ENCODE measurements at regions not wholly inside any gene's neighbourhood (a gene's known extent, or its start where the extent isn't known, plus 50 kb on each side); places are given as distances from the start of the nearest gene placed in this dataset.

DNA sequence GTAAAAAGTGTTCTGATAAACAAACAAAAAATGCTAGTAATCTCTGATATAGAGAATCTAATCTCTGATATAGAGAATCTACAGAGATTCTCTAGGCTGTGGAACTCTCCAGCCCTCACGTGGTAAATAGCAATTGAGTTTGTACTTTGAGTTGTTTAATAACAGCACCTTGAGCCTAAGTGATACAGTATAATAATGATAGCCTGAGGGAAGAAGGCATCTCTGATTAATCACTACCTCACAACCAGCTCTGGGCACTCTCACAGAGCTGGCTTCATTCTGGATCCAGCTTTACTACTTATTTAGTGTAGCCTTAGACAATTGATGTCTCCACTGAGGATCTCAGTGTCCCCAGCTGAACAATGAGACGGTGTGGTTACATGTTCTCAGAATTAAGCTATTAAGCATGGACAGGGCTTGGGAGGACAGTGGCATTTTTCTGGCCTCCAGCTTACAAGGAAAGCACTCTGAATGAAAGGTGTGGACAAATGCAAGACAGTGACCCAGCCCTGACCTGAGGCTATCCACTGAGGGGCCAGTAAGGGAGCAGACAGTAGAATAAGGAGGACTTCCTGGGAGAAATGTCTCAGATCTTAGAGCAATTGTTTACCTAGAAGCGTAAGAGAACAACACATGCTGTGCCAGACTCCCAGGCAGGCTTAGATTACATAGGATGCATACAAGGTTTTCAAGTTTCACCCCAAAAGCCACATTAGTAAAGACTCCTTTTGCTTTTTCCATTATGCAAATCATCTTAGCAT lies 88.7 kb upstream of the DRD2 start:
- BruUV-seq (replicated peaks), result no TSS peak
- DNase-seq (ENCODE audit: low read depth, low spot score) (no peak), ATAC-seq (no peak), FAIRE-seq (no peak)
- SMC1A ChIA-PET (ENCODE audit: uncharacterized antibody, unreplicated experiment), result no interaction called here
- CTCF ChIA-PET, result no interaction called here
- H2AFZ ChIP-seq (ENCODE audit: control insufficient read depth, low read depth, low read length), result no peak overlapping the region
- POLR2A ChIA-PET, result no interaction called here
- no peaks in the 10 kb centered on the region for H3K36me3 ChIP-seq (ENCODE audit: control insufficient read depth in 2 of 2, insufficient read depth in 2 of 2, low read length in 1 of 2)
- H3K27me3 ChIP-seq (replicated peaks in 1 of 2; ENCODE audit: control insufficient read depth in 2 of 2, insufficient read depth in 2 of 2, low read length in 1 of 2), result peaks cover 0 to 2% of the 10 kb centered on the region in 2 experiments; a peak in 1 of 4 replicates
- no peak overlapping the region for H3K4me2 ChIP-seq (ENCODE audit: control insufficient read depth, insufficient read depth)
- no peaks in the 10 kb centered on the region for H3K9me3 ChIP-seq (replicated peaks; ENCODE audit: control insufficient read depth, insufficient read depth, low read length)
- WGBS (ENCODE audit: insufficient coverage, insufficient replicate concordance, low lambda C conversion rate, missing lambda C conversion rate), result 18% methylated on average over 3 of the region's 3 CpGs
- intact Hi-C loops (cut with micrococcal nuclease; ENCODE audit: unreplicated experiment), result no loop called here
- H3K79me2 ChIP-seq (ENCODE audit: control insufficient read depth, insufficient read depth, low read length), result no peaks in the 10 kb centered on the region
- no peak overlapping the region for H3K27ac ChIP-seq (ENCODE audit: control insufficient read depth, insufficient read depth)
- H3K9ac ChIP-seq (ENCODE audit: control insufficient read depth, insufficient read depth, low read length), result no peak overlapping the region
- H3K4me3 ChIP-seq, result no peak overlapping the region
- TF ChIP-seq HCFC1 (IDR thresholded peaks at IDR 0.05; ENCODE audit: low read length) (no peak), RAD51 (IDR thresholded peaks at IDR 0.05) (no peak), MTA2 (IDR thresholded peaks at IDR 0.05; ENCODE audit: low read depth) (no peak), ZNF24 (IDR thresholded peaks at IDR 0.05) (no peak), RUNX3 (IDR thresholded peaks at IDR 0.05; ENCODE audit: low read length) (no peak), ZNF592 (IDR thresholded peaks at IDR 0.05) (no peak), SMAD5 (IDR thresholded peaks at IDR 0.05; ENCODE audit: low read depth) (no peak)
- H4K20me1 ChIP-seq (ENCODE audit: control insufficient read depth, insufficient read depth), result no peaks in the 10 kb centered on the region
- RAD21 ChIA-PET (ENCODE audit: unreplicated experiment), result no interaction called here
- in situ Hi-C loops (cut with MboI), result no loop called here
- no peaks in the 10 kb centered on the region for H3K4me1 ChIP-seq (ENCODE audit: control insufficient read depth, insufficient read depth, low read length)
